Lower leg skin (tissue), 3 donors: ENCODE measurements at regions not wholly inside any gene's neighbourhood (a gene's known extent, or its start where the extent isn't known, plus 50 kb on each side); places are given as distances from the start of the nearest gene placed in this dataset.

Source experiments
- CTCF ChIP-seq, 3 donors: fragments of 450-650 bp; IDR thresholded peaks; one replicate each; pipeline ENCODE4 v1.5.1; 2016; ENCODE audit warnings: antibody characterized with exemption in 3 of 3, mild to moderate bottlenecking in 3 of 3, moderate library complexity in 2 of 3
- POLR2A ChIP-seq, 2 donors: fragments of 450-650 bp; IDR thresholded peaks; one replicate each; pipeline ENCODE4 v1.6.1; 2016 to 2017; ENCODE audit warnings: antibody characterized with exemption in 2 of 2, mild to moderate bottlenecking in 1 of 2, moderate library complexity in 1 of 2

DNA sequence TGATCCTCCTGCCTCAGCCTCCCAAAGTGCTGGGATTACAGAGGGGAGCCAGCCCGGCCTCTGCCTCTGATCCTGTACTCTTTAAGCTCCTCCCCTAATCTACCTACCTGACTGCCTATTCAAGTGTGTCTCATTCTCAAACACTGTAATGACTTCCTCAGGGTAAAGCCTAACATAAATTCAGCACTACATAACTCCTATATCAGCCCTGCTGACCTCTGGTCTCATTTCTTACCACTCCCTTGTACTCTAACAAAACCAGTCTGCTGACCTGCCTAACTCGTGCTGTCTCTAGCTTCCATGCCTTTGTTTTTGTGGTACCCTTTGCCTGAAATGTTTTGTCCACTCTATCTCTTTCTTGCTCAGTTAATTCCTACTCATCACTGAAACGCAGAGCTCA, 172.1 kb upstream of the IL12A start:
- no peak for TF ChIP-seq CTCF (IDR thresholded peaks at IDR 0.05)
- no peak for TF ChIP-seq POLR2A (IDR thresholded peaks at IDR 0.05)
